ENCODE measurements at regions not wholly inside any gene's neighbourhood (a gene's known extent, or its start where the extent isn't known, plus 50 kb on each side); places are given as distances from the start of the nearest gene placed in this dataset.
"Not testable (repeated sequence)": the region's sequence is repeated elsewhere in the genome, so short reads cannot be mapped to it uniquely, and the experiment has no call there.

GRCh38 chr12:19988459-19988873 lies 379.9 kb upstream of the PDE3A start:
- no peak for DNase-seq (ENCODE audit: low read depth in 2 of 2)

GRCh38 chr12:19988948-19989347 lies 379.4 kb upstream of the PDE3A start:
- no peak for DNase-seq (ENCODE audit: low read depth in 2 of 2)

- DNase-seq (ENCODE audit: low read depth in 2 of 2): no peak
These were observed 377.2 kb upstream of the PDE3A start for GRCh38 chr12:19991146-19991545.

- DNase-seq (ENCODE audit: low read depth in 2 of 2): no peak
These were observed 376.0 kb upstream of the PDE3A start for GRCh38 chr12:19992311-19992710.

- no peak for DNase-seq (ENCODE audit: low read depth in 2 of 2)
These were observed 373.4 kb upstream of the PDE3A start for GRCh38 chr12:19994968-19995367.

GRCh38 chr12:19997656-19998400 lies 370.5 kb upstream of the PDE3A start:
- DNase-seq (ENCODE audit: low read depth in 2 of 2): no peak

- no peak for DNase-seq (ENCODE audit: low read depth in 2 of 2)
These were observed 369.9 kb upstream of the PDE3A start for GRCh38 chr12:19998411-19998810.

- no peak for DNase-seq (ENCODE audit: low read depth in 2 of 2)
These were observed 369.2 kb upstream of the PDE3A start for GRCh38 chr12:19998961-19999804.

GRCh38 chr12:19999805-20000138 lies 368.6 kb upstream of the PDE3A start:
- no peak for DNase-seq (ENCODE audit: low read depth in 2 of 2)

- DNase-seq (ENCODE audit: low read depth in 2 of 2): no peak
These were observed 368.0 kb upstream of the PDE3A start for GRCh38 chr12:20000229-20000849.

- no peak for DNase-seq (ENCODE audit: low read depth in 2 of 2)
These were observed 365.1 kb upstream of the PDE3A start for GRCh38 chr12:20003252-20003651.

GRCh38 chr12:20004952-20005351 lies 363.4 kb upstream of the PDE3A start:
- no peak for DNase-seq (ENCODE audit: low read depth in 2 of 2)

GRCh38 chr12:20006871-20007730 lies 361.2 kb upstream of the PDE3A start:
- no peak for DNase-seq (ENCODE audit: low read depth in 2 of 2)

- DNase-seq (ENCODE audit: low read depth in 2 of 2): not testable (repeated sequence)
These were observed 358.4 kb upstream of the PDE3A start for GRCh38 chr12:20009965-20010364.

- DNase-seq (ENCODE audit: low read depth in 2 of 2): no peak
These were observed 357.1 kb upstream of the PDE3A start for GRCh38 chr12:20011200-20011599.

GRCh38 chr12:20017802-20018201 lies 350.5 kb upstream of the PDE3A start:
- DNase-seq (ENCODE audit: low read depth in 2 of 2): no peak

- DNase-seq (ENCODE audit: low read depth in 2 of 2): no peak
These were observed 349.9 kb upstream of the PDE3A start for GRCh38 chr12:20018406-20018805.

GRCh38 chr12:20024194-20024593 lies 344.1 kb upstream of the PDE3A start:
- DNase-seq (ENCODE audit: low read depth in 2 of 2): no peak

GRCh38 chr12:20028033-20028432 lies 340.3 kb upstream of the PDE3A start:
- no peak for DNase-seq (ENCODE audit: low read depth in 2 of 2)

GRCh38 chr12:20030826-20031225 lies 337.5 kb upstream of the PDE3A start:
- DNase-seq (ENCODE audit: low read depth in 2 of 2): no peak

GRCh38 chr12:20039562-20039961 lies 328.8 kb upstream of the PDE3A start:
- DNase-seq (ENCODE audit: low read depth in 2 of 2): no peak

GRCh38 chr12:20040184-20040583 lies 328.2 kb upstream of the PDE3A start:
- DNase-seq (ENCODE audit: low read depth in 2 of 2): no peak

Measured in stimulated activated CD8-positive, alpha-beta memory T cell treated with anti-CD3 and anti-CD28 coated beads, Interleukin-15, amount 100 ng/mL, for 48 hours (primary cell).